HL-60/S4 treated with phorbol 12-myristate 13-acetate at 8.2 ng/mL for 4 days and 3 days (cell line): ENCODE measurements at regions not wholly inside any gene's neighbourhood (a gene's known extent, or its start where the extent isn't known, plus 50 kb on each side); places are given as distances from the start of the nearest gene placed in this dataset.

Experiments used
- in situ Hi-C: fragments of 300-500 bp; cut with MboI; formaldehyde crosslinking; loops from 2 replicates; pipeline ENCODE4 v1.15.0; 2022; ENCODE audit warnings: low sequenced_read_pairs

- in situ Hi-C loops: no loop called here
Measured at GRCh38 chr2:64823794-64824193, 165.4 kb upstream of the SLC1A4 start.

DNA sequence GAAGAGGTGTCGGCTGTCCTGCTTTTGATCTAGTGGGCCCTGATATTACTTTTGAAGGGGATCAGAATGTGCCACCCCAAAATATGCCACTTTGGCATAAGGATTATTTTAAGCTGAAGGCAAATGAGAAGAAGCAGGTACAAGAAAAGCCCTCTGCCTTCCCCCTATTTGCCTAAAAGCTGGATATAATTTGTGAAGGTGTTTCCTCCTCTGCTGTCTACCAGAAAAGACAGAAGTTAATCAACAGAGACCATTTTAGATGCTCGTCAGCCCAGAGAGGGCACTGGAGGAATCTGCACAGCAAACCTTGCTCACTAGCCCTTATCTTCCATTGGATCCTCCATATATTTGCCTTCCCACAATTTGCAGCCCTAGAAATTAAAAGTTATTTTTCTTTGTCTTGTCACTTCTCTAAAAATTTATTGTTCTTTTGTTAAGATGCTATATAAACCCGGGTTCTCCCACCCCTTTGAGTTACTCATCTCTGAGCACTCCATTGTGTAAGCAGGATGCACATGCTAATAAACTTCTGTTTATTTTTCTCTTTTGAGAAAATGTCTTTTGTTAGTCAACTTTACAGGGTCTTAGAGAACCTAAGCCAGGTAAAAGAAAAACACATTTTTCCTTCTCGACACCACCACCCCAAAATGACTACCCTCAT is 163.2 kb upstream of the SLC1A4 start:
- in situ Hi-C loops: no loop called here

- in situ Hi-C loops: no loop called here
Measured at GRCh38 chr2:64826703-64827102, 162.5 kb upstream of the SLC1A4 start.

- in situ Hi-C loops: no loop called here
Measured at GRCh38 chr2:64828261-64828660, 160.9 kb upstream of the SLC1A4 start.

DNA sequence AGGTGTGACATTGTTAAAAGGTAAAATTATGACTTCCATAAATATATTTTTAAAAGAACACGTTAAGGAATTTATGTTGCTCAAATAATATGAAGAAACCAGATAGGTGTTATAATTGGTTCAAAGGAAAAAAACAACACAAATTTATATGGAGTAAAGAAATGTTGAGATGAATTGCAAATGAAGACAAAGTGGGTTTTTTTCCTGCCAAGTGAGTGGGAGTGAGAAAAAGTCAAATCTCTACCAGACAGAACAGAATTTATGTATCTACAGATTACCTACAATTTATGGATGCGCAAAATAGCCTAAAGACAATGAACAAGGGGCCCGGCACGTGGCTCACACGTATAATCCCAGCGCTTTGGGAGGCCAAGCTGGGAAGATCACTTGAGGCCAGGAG is 159.7 kb upstream of the SLC1A4 start:
- in situ Hi-C loops: no loop called here

DNA sequence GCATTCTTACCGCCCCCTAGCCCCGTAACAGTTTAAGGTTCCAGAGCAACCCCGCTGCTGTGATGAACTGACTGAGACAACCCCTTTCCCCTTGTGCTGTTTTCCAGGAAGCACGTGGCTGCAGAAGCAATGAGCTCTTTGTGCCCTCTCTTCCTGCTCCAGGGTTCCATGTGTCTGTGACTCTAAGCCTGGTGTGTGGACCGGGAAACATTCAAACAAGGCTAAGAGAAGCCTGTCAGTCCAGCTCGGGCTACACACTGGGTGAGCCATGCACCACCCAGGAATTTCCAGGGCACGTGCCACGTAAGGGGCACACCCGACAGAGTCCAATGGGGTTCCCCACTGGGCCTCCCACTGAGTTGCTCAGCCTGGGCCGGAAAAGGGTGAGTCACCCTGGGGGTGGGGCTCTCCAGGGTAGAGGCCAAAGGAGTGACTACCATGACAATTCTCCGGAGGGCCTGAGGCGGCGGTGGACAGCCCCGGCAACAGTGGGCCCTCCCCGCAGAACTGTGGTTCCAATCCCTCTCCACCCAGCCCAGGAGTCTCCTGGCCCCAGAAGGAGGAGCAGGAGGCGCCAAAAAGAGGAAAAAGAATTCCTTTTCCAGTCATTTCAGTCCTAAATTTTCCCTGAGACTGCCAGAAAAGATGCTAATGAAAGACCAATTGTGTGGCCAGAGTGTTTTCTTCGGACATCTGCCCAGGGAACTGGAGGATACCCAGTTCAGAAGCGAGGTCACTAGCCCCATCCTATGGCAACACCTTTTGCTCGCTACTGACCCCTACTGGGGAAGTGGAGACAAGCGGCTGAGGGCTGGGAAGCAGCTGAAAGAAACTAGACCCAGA is 157.8 kb upstream of the SLC1A4 start:
- in situ Hi-C loops: no loop called here

DNA sequence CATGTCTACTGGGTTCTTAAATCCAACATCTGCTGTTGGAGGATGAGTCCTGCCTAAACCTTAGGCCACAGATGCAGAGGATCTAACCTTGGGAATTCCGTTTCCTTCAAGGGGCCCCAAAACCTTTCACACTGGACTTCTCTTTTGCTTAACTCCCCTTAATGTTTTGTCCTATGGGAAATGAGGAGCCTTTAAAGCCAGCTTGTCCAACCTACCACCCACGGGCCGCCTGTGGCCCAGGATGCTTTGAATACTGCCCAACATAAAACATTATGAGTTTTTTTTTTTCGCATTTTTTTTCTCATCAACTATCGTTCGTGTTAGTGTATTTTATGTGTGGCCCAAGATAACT is 157.2 kb upstream of the SLC1A4 start:
- in situ Hi-C loops: no loop called here

- in situ Hi-C loops: no loop called here
Measured at GRCh38 chr2:64832936-64833335, 156.3 kb upstream of the SLC1A4 start.

- in situ Hi-C loops: no loop called here
Measured at GRCh38 chr2:64836566-64836965, 152.6 kb upstream of the SLC1A4 start.

- in situ Hi-C loops: no loop called here
Measured at GRCh38 chr2:64837116-64837731, 152.0 kb upstream of the SLC1A4 start.

- in situ Hi-C loops: no loop called here
Measured at GRCh38 chr2:64837925-64838641, 151.1 kb upstream of the SLC1A4 start.

- in situ Hi-C loops: no loop called here
Measured at GRCh38 chr2:64838817-64839216, 150.4 kb upstream of the SLC1A4 start.

- in situ Hi-C loops: loop anchor here (10.0 kb wide), 1 partner anchor 195 kb away; no protein-coding TSS in a partner anchor
Measured at GRCh38 chr2:64839844-64840243, 149.4 kb upstream of the SLC1A4 start.

DNA sequence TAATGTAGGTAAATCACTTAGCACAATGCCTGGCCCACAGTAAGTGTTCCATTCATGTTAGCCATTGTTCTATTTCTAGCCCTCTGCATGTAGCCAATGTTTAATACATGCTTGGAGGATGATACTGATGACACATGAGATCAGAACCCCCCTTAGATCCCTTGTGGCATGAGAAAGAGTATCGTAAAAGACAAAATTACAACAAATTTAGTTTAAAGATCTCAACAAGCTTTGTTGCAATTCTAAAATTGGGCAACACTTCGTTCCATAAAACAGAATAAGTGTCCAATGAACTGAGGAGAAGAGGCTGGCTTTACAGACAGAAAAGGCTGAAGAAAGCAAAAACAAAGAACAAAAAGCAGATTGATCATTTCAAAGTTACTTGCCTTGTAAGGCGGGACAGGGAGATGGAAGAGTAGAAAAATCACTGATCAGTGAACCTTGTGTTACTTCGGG is 148.7 kb upstream of the SLC1A4 start:
- in situ Hi-C loops: loop anchor here (10.0 kb wide), 1 partner anchor 196 kb away; no protein-coding TSS in a partner anchor

DNA sequence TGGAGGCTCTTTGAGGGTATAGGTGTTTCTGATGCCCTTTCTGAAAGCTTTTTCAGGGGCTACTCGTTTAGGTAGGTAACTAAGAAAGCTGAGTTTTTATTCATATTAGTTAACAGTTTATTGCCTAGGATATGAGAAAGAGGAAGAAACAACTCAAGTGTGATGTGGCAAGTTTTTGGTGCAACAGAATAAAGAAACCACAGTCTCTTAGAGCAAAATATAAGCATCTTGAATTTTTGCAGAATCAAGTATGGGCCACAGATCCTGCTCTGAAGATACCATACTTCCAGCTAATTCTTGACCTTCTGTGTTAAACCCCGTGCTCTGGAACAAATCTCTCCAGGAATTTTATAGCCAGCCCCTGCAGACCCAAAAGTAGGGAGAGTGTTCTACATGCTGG is 147.7 kb upstream of the SLC1A4 start:
- in situ Hi-C loops: loop anchor here (10.0 kb wide), 1 partner anchor 197 kb away; no protein-coding TSS in a partner anchor

DNA sequence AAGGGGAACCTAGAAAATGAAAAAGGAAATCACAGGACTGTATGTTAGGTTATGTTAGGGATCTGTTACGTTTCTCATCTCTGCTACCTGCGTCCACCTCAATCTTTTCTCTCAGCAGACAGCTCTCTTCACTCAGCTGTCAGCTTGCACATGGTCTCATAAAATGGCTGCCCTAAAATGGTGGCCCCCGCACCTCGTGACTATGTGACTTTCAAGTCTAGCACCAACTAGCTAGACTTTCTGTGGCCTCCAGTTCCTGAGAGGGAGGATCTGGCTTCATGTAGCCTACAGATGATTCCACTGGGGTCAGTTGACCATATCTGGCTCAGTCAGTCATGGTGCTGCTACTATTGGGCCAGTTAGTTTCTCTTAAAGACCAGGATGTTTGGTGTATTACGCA is 147.2 kb upstream of the SLC1A4 start:
- in situ Hi-C loops: loop anchor here (10.0 kb wide), 1 partner anchor 197 kb away; no protein-coding TSS in a partner anchor

GRCh38 chr2:64844087-64844486 is 145.1 kb upstream of the SLC1A4 start:
- in situ Hi-C loops: loop anchor here (10.0 kb wide), 1 partner anchor 199 kb away; no protein-coding TSS in a partner anchor

DNA sequence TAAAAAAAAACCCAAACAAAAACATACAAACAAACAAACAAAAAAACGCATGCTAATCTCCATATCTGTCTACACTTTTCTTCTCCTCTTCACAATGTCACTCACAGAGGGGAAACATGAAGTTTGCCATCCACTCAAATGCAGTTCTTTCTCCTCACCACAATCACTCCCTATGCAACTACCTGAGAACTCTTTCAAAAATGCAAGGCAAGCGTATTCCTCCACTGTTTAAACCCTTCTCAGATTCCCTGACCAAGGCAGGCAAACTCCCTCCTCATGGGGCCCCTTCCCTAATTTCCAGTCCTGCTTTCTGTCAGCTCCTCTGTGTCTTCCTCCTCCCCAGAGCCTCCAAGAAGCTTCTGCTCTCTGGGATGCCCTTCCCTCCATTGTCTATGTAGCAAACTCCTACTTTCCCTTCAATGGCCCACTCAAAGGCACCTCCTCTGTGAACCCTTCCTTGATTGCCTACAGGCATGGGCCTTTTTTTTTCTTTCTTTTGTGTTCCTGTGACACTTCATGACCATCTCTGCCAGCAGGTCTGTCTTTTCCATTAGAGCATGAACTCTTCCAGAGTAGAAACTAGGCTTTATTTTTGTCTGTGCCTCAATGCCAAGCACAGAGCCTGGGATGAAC is 143.8 kb upstream of the SLC1A4 start:
- in situ Hi-C loops: loop anchor here (10.0 kb wide), 1 partner anchor 201 kb away; no protein-coding TSS in a partner anchor

GRCh38 chr2:64846177-64846576 is 143.0 kb upstream of the SLC1A4 start:
- in situ Hi-C loops: loop anchor here (10.0 kb wide), 1 partner anchor 201 kb away; no protein-coding TSS in a partner anchor

GRCh38 chr2:64847930-64848329 is 141.3 kb upstream of the SLC1A4 start:
- in situ Hi-C loops: loop anchor here (10.0 kb wide), 1 partner anchor 203 kb away; no protein-coding TSS in a partner anchor
